ENCODE measurements at regions not wholly inside any gene's neighbourhood (a gene's known extent, or its start where the extent isn't known, plus 50 kb on each side); places are given as distances from the start of the nearest gene placed in this dataset.

DNA sequence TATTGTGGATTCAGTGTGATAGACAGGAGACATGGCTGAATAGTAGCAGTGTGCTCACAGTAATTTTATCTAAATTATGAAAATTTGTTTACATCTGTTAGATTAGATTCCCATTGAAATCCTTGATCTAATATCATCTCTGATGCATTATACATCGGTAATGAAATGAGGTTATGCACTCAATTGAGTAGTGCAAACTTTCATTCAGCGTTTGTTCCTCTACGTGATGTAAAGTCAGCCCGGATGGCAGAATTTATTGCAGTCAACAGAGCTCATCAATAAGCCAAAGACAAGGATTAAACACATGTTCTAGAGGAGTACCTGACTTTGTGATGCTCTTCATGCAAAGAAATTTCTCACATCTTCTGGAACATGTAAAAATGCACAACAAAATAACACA, 549.2 kb downstream of the GOLGA6L6 start:
- peaks cover 22% of the 10 kb centered on the region for H3K9me3 Mint-ChIP-seq
- CTCF ChIA-PET, result no interaction called here

DNA sequence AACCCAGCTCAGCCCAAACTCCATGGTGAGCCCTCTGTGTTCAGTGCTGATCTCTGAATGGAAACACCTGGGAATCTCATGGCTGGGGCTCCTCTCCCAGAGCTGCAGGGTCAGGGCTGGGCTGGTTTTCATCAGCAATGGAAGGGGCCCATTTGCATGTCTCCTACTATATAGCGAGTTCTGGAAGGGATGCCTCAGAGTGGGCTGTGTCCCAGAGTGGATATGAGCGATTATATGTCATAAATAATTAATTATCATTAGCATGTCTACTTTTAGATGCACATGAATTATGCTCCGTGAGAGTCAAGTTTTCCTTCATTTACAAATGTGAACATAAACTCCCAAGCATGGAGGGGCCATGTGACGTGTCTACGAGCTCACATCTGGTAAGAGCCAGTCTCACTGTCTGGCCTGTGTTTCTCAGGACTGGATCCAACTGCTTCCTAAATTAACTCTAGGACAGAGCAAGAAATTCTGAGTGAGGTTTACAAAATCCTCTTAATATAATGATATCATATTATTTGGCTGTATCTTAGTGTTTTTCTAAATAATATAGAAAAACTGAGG, 553.4 kb downstream of the GOLGA6L6 start:
- H3K27me3 Mint-ChIP-seq, result no peaks in the 10 kb centered on the region
- no peak overlapping the region for H3K4me3 Mint-ChIP-seq
- POLR2A ChIA-PET, result no interaction called here
- H3K27ac Mint-ChIP-seq, result no peak overlapping the region
- H3K4me1 Mint-ChIP-seq, result no peaks in the 10 kb centered on the region
- peaks cover 24% of the 10 kb centered on the region for H3K9me3 Mint-ChIP-seq
- TF ChIP-seq, protein P1, sequence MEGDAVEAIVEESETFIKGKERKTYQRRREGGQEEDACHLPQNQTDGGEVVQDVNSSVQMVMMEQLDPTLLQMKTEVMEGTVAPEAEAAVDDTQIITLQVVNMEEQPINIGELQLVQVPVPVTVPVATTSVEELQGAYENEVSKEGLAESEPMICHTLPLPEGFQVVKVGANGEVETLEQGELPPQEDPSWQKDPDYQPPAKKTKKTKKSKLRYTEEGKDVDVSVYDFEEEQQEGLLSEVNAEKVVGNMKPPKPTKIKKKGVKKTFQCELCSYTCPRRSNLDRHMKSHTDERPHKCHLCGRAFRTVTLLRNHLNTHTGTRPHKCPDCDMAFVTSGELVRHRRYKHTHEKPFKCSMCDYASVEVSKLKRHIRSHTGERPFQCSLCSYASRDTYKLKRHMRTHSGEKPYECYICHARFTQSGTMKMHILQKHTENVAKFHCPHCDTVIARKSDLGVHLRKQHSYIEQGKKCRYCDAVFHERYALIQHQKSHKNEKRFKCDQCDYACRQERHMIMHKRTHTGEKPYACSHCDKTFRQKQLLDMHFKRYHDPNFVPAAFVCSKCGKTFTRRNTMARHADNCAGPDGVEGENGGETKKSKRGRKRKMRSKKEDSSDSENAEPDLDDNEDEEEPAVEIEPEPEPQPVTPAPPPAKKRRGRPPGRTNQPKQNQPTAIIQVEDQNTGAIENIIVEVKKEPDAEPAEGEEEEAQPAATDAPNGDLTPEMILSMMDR (IDR thresholded peaks at IDR 0.05), result no peak
- ATAC-seq (ENCODE audit: low read depth) (no peak), DNase-seq (no peak)
- H3K36me3 Mint-ChIP-seq (ENCODE audit: low read depth), result no peaks in the 10 kb centered on the region
- intact Hi-C loops (cut with micrococcal nuclease), result no loop called here
- CTCF ChIA-PET, result no interaction called here

More for the DNA sequence above, 549.2 kb downstream of the GOLGA6L6 start:
- DNase-seq (no peak), ATAC-seq (ENCODE audit: low read depth) (no peak)
- H3K36me3 Mint-ChIP-seq (ENCODE audit: low read depth), result no peaks in the 10 kb centered on the region
- TF ChIP-seq, protein P1 (IDR thresholded peaks at IDR 0.05), result no peak
- H3K27me3 Mint-ChIP-seq, result no peaks in the 10 kb centered on the region
- POLR2A ChIA-PET, result no interaction called here
- no peak overlapping the region for H3K27ac Mint-ChIP-seq
- H3K4me3 Mint-ChIP-seq, result no peak overlapping the region
- H3K4me1 Mint-ChIP-seq, result no peaks in the 10 kb centered on the region
- intact Hi-C loops (cut with micrococcal nuclease), result no loop called here

DNA sequence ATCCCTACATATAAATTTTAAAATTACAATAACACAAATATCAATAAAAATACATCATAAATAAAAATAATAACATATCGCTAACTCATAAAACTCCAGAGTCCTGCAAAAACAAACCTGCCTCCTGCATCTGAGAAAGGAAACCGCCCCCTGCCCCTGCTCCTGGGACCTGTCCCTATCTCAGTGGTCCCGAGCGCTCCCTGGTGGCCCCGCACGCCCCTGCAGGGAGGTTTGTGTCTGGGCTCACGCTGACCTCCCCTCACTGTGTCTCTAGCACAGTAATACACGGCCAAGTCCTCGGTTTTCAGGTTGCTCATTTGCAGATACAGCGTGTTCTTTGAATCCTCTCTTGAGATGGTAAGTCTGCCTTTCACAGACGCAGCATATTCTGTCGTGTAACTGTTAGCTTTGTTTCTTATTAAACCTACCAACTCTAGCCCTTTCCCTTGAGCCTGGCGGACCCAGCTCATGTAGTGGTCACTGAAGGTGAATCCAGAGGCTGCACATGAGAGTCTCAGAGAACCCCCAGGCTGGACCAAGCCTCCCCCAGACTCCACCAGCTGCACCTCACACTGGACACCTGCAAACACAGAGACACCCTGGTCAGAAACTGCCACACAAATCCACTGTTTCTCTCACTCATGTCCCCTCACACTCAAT, 554.1 kb downstream of the GOLGA6L6 start:
- Mint-ChIP-seq H3K27me3 (no peaks in the 10 kb centered on the region), H3K9me3 (peaks cover 24% of the 10 kb centered on the region), H3K4me3 (no peak overlapping the region), H3K36me3 (ENCODE audit: low read depth) (no peaks in the 10 kb centered on the region), H3K4me1 (no peaks in the 10 kb centered on the region), H3K27ac (no peak overlapping the region)
- TF ChIP-seq, protein P1 (IDR thresholded peaks at IDR 0.05), result no peak
- no peak for ATAC-seq (ENCODE audit: low read depth)
- CTCF ChIA-PET, result no interaction called here
- POLR2A ChIA-PET, result no interaction called here
- intact Hi-C loops (cut with micrococcal nuclease), result no loop called here
- DNase-seq, result no peak

DNA sequence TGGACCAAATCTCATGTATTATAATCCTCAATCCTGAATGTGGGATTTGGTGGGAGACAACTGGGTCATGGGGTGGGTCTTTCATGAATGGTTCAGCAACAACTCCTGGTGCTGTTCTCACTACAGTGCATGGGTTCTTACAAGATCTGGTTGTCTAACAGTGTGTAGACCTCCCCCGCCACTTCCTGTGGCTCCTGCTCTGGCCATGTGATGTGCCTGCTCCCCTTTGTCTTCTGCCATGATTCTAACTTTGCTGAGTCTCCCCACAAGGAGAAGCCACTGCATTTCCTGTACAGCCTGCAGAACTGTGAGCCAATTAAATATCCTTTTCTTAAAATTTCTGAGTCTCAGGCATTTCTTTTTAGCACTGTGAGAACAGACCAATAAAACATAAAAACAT, 557.5 kb downstream of the GOLGA6L6 start:
- ChIA-PET CTCF (no interaction called here), POLR2A (no interaction called here)
- Mint-ChIP-seq H3K9me3 (peaks cover 9% of the 10 kb centered on the region), H3K27ac (no peak overlapping the region), H3K27me3 (no peaks in the 10 kb centered on the region), H3K36me3 (ENCODE audit: low read depth) (no peaks in the 10 kb centered on the region), H3K4me1 (no peaks in the 10 kb centered on the region), H3K4me3 (no peak overlapping the region)
- no peak for ATAC-seq (ENCODE audit: low read depth)
- intact Hi-C loops (cut with micrococcal nuclease), result no loop called here
- DNase-seq, result no peak
- TF ChIP-seq, protein P1 (IDR thresholded peaks at IDR 0.05), result no peak

DNA sequence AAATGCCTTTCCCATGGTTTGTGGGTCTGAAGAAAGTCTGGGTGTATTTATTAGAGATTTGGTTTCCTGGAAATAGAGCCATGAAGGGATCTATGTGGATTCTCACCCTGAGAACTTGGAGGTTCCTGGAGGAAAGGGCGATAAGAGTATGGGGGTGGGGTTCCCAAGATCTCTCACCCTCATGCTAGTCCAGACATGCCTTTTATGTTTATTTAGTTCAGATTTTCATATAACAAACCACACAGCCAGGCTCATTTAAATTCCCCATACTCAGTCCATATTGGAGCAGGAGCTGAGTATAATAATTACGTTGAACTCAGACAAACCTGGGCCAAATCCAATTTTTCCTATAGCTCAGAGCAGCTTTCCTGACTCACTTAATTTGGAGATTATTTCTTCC, 566.6 kb downstream of the GOLGA6L6 start:
- DNase-seq (no peak), ATAC-seq (ENCODE audit: low read depth) (no peak)
- no peaks in the 10 kb centered on the region for H3K36me3 Mint-ChIP-seq (ENCODE audit: low read depth)
- H3K4me3 Mint-ChIP-seq, result no peak overlapping the region
- ChIA-PET CTCF (no interaction called here), POLR2A (no interaction called here)
- no peak overlapping the region for H3K27ac Mint-ChIP-seq
- intact Hi-C loops (cut with micrococcal nuclease), result no loop called here
- no peaks in the 10 kb centered on the region for H3K4me1 Mint-ChIP-seq
- TF ChIP-seq, protein P1 (IDR thresholded peaks at IDR 0.05), result no peak
- no peaks in the 10 kb centered on the region for H3K27me3 Mint-ChIP-seq
- H3K9me3 Mint-ChIP-seq, result peaks cover 15% of the 10 kb centered on the region

Measured in activated B cell treated with CpG ODN at 0.5 μM for 24 hours (primary cell).